ENCODE measurements at regions not wholly inside any gene's neighbourhood (a gene's known extent, or its start where the extent isn't known, plus 50 kb on each side); places are given as distances from the start of the nearest gene placed in this dataset.

DNA sequence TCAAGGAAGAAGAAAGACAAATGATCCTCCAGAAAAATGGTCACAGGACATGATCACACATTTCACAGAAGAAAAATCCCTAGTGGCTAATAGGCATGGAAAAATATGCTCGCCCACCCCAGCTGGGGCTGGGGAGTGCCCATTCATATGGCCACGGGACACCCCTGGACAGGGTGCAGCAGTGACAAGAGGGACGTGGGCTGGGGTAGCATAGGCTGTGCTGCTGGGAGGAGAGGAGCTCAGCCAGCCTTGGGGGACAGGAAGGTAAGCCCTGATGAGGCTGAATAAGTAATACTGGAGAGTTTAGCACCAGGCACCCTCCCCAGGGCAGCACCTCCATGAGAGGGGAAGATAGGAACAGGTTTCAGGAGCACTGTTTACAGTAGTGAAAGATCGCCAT, 254.9 kb upstream of the HS6ST1 start:
- TF ChIP-seq, protein P1, sequence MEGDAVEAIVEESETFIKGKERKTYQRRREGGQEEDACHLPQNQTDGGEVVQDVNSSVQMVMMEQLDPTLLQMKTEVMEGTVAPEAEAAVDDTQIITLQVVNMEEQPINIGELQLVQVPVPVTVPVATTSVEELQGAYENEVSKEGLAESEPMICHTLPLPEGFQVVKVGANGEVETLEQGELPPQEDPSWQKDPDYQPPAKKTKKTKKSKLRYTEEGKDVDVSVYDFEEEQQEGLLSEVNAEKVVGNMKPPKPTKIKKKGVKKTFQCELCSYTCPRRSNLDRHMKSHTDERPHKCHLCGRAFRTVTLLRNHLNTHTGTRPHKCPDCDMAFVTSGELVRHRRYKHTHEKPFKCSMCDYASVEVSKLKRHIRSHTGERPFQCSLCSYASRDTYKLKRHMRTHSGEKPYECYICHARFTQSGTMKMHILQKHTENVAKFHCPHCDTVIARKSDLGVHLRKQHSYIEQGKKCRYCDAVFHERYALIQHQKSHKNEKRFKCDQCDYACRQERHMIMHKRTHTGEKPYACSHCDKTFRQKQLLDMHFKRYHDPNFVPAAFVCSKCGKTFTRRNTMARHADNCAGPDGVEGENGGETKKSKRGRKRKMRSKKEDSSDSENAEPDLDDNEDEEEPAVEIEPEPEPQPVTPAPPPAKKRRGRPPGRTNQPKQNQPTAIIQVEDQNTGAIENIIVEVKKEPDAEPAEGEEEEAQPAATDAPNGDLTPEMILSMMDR (optimal IDR thresholded peaks at IDR 0.05 in 1 of 3, IDR thresholded peaks at IDR 0.05 in 1 of 3, conservative IDR thresholded peaks at IDR 0.05 in 1 of 3; ENCODE audit: extremely low read depth in 1 of 3, insufficient read depth in 2 of 3, low read length in 3 of 3), result no peak
- TF ChIP-seq EZH2 (IDR thresholded peaks at IDR 0.05; ENCODE audit: low read length), result no peak
